H1 (cell line): ENCODE measurements at regions not wholly inside any gene's neighbourhood (a gene's known extent, or its start where the extent isn't known, plus 50 kb on each side); places are given as distances from the start of the nearest gene placed in this dataset.

Experiments
- CTCF ChIA-PET: fragments of 300-600 bp; sonication (Branson Sonifier 250); formaldehyde crosslinking; loops from one replicate; lab custom pipeline; 2021; ENCODE audit not compliant: partially characterized antibody; lab: Charles Lee
- POLR2A ChIA-PET: fragments of 300-600 bp; sonication (Branson Sonifier 250); formaldehyde crosslinking; loops from one replicate; lab custom pipeline; 2021; ENCODE audit warnings: inconsistent platforms; ENCODE audit not compliant: partially characterized antibody; lab: Charles Lee
- DNase-seq, 2 experiments: peaks; one replicate each; pipeline versions ENCODE4 v3.0.0 to v3.0.0-alpha.2; 2010 to 2022; ENCODE audit warnings: low spot score in 2 of 2, low read depth in 1 of 2, mixed read lengths in 1 of 2
- FAIRE-seq: peaks from 2 replicates; lab custom pipeline; 2011; peaks lifted over from hg19 to GRCh38; lab: Jason Lieb, UNC
- H2AFZ ChIP-seq: 2 replicates; pipeline ENCODE4 v1.8.1; 2012; ENCODE audit warnings: low read length, inconsistent platforms
- H2AK5ac ChIP-seq: 2 replicates; pipeline ENCODE4 v1.6.1; 2013; ENCODE audit warnings: low read depth, low read length
- H2BK120ac ChIP-seq: replicated peaks from 2 replicates; pipeline ENCODE3; 2013; ENCODE audit warnings: low read depth, low read length, inconsistent platforms
- H2BK12ac ChIP-seq: 2 replicates; pipeline ENCODE4 v1.6.1; 2013; ENCODE audit warnings: low read depth, low read length
- H2BK15ac ChIP-seq: 2 replicates; pipeline ENCODE4 v1.6.1; 2013; ENCODE audit warnings: low read length
- H2BK20ac ChIP-seq: 2 replicates; pipeline ENCODE4 v1.6.1; 2013; ENCODE audit warnings: low read length
- H2BK5ac ChIP-seq: 2 replicates; pipeline ENCODE4 v1.6.1; 2013; ENCODE audit warnings: low read depth, low read length
- H3K14ac ChIP-seq: 2 replicates; pipeline ENCODE4 v1.6.1; 2013; ENCODE audit warnings: inconsistent platforms; ENCODE audit not compliant: insufficient read length
- H3K18ac ChIP-seq: 2 replicates; pipeline ENCODE4 v1.6.1; 2013; ENCODE audit warnings: low read length; ENCODE audit errors: extremely low read depth
- H3K23ac ChIP-seq: 2 replicates; pipeline ENCODE4 v1.6.1; 2013; ENCODE audit warnings: inconsistent platforms; ENCODE audit not compliant: insufficient read length
- H3K23me2 ChIP-seq: 2 replicates; pipeline ENCODE4 v1.6.1; 2013; ENCODE audit warnings: low read depth, low read length
- H3K27ac ChIP-seq: 2 replicates; pipeline ENCODE4 v1.6.1; 2011; ENCODE audit warnings: low read depth, low read length, inconsistent platforms
- H3K27me3 ChIP-seq, 4 experiments: replicated peaks in 1 of 4; 1 replicate in 1 of 4; 2 replicates in 3 of 4; pipeline versions ENCODE4 v1.6.1 to v1.8.1; 2011 to 2013; ENCODE audit warnings: low read length in 3 of 4, mild to moderate bottlenecking in 3 of 4, inconsistent platforms in 2 of 4, mixed read lengths in 2 of 4, moderate library complexity in 1 of 4; ENCODE audit not compliant: control insufficient read depth in 3 of 4, insufficient read depth in 3 of 4; ENCODE audit errors: extremely low read depth in 1 of 4
- H3K36me3 ChIP-seq, 4 experiments: 2 replicates each; pipeline versions ENCODE4 v1.6.1 to v1.8.1; 2011 to 2013; ENCODE audit warnings: mild to moderate bottlenecking in 4 of 4, low read length in 3 of 4, moderate library complexity in 2 of 4, control low read depth in 1 of 4, inconsistent platforms in 1 of 4; ENCODE audit not compliant: insufficient read depth in 4 of 4, control insufficient read depth in 2 of 4
- H3K4ac ChIP-seq: replicated peaks from 2 replicates; pipeline ENCODE3; 2013; ENCODE audit warnings: low read length, low read depth, mixed read lengths, inconsistent platforms; ENCODE audit not compliant: insufficient read length
- H3K4me1 ChIP-seq, 4 experiments: replicated peaks in 1 of 4; 1 replicate in 1 of 4; 2 replicates in 3 of 4; pipeline versions ENCODE4 v1.6.1 to v1.8.1; 2011 to 2013; ENCODE audit warnings: low read length in 3 of 4, inconsistent platforms in 2 of 4, mixed read lengths in 1 of 4; ENCODE audit not compliant: insufficient read depth in 4 of 4, control insufficient read depth in 3 of 4
- H3K4me2 ChIP-seq, 2 experiments: 2 replicates each; pipeline versions ENCODE4 v1.6.1 to v1.8.1; 2011 to 2013; ENCODE audit warnings: low read depth in 2 of 2, low read length in 2 of 2, control low read depth in 1 of 2, inconsistent platforms in 1 of 2, mild to moderate bottlenecking in 1 of 2; ENCODE audit not compliant: insufficient read depth in 1 of 2
- H3K4me3 ChIP-seq, 4 experiments: fragments of 200-600, 300-600 bp in 1 of 4; sonication (generic), shearing (Covaris generic), sonication (Bioruptor Twin) in 1 of 4; 2 replicates each; pipeline versions ENCODE4 v1.5.1 to v1.8.1; 2011 to 2016; ENCODE audit warnings: low read length in 4 of 4, low read depth in 3 of 4, control low read depth in 2 of 4, inconsistent platforms in 2 of 4, mild to moderate bottlenecking in 2 of 4, mixed read lengths in 1 of 4, moderate library complexity in 1 of 4; ENCODE audit not compliant: insufficient read depth in 2 of 4; ENCODE audit errors: extremely low read depth in 1 of 4
- H3K56ac ChIP-seq: replicated peaks from 2 replicates; pipeline ENCODE3; 2013; ENCODE audit warnings: low read depth, mild to moderate bottlenecking, mixed read lengths, low read length, inconsistent platforms; ENCODE audit not compliant: insufficient read length
- H3K79me1 ChIP-seq: 2 replicates; pipeline ENCODE4 v1.6.1; 2013; ENCODE audit warnings: low read depth, low read length, control low read depth
- H3K79me2 ChIP-seq, 2 experiments: 2 replicates each; pipeline versions ENCODE4 v1.6.1 to v1.8.1; 2012 to 2013; ENCODE audit warnings: low read length in 2 of 2, mild to moderate bottlenecking in 2 of 2, inconsistent platforms in 1 of 2; ENCODE audit not compliant: insufficient read depth in 2 of 2, control insufficient read depth in 1 of 2
- H3K9ac ChIP-seq, 4 experiments: replicated peaks in 1 of 4; 1 replicate in 1 of 4; 2 replicates in 3 of 4; pipeline versions ENCODE4 v1.6.1 to v1.8.1; 2011 to 2013; ENCODE audit warnings: low read depth in 3 of 4, low read length in 3 of 4, control low read depth in 2 of 4, mild to moderate bottlenecking in 2 of 4, moderate library complexity in 2 of 4, inconsistent platforms in 1 of 4; ENCODE audit errors: extremely low read depth in 1 of 4
- H3K9me3 ChIP-seq, 2 experiments: 2 replicates each; pipeline versions ENCODE4 v1.6.1 to v1.8.1; 2012 to 2013; ENCODE audit warnings: mild to moderate bottlenecking in 2 of 2, moderate library complexity in 2 of 2, control low read depth in 1 of 2, inconsistent platforms in 1 of 2, low read depth in 1 of 2, low read length in 1 of 2, mixed read lengths in 1 of 2; ENCODE audit not compliant: insufficient read depth in 2 of 2
- H4K20me1 ChIP-seq, 2 experiments: replicated peaks in 1 of 2; 2 replicates each; pipeline versions ENCODE3 to v1.8.1; 2011 to 2013; ENCODE audit warnings: inconsistent platforms in 2 of 2, low read length in 2 of 2, mild to moderate bottlenecking in 1 of 2; ENCODE audit not compliant: insufficient read depth in 2 of 2, control insufficient read depth in 1 of 2
- H4K5ac ChIP-seq: 2 replicates; pipeline ENCODE4 v1.6.1; 2013; ENCODE audit warnings: low read length, low read depth, mixed read lengths, inconsistent platforms; ENCODE audit not compliant: insufficient read length
- H4K8ac ChIP-seq: 2 replicates; pipeline ENCODE4 v1.8.0; 2013; ENCODE audit warnings: mild to moderate bottlenecking, moderate library complexity, low read length, inconsistent platforms; ENCODE audit not compliant: insufficient read depth; ENCODE audit errors: extremely low read depth
- H4K91ac ChIP-seq: replicated peaks from 2 replicates; pipeline ENCODE3; 2013; ENCODE audit warnings: low read length, mixed read lengths, inconsistent platforms; ENCODE audit not compliant: insufficient read length
- BRCA1 ChIP-seq: IDR thresholded peaks from 2 replicates; pipeline ENCODE4 v1.6.1; 2012; ENCODE audit warnings: low read depth, low read length, improper control_type of control experiment
- CHD2 ChIP-seq: IDR thresholded peaks from 2 replicates; pipeline ENCODE4 v1.6.1; 2012; ENCODE audit warnings: low read length, improper control_type of control experiment
- CTBP2 ChIP-seq: IDR thresholded peaks from 2 replicates; pipeline ENCODE4 v1.7.0; 2011; ENCODE audit warnings: borderline replicate concordance, mild to moderate bottlenecking, moderate library complexity, mixed read lengths, low read length; ENCODE audit not compliant: insufficient read depth, insufficient read length
- EGR1 ChIP-seq: IDR thresholded peaks from 2 replicates; pipeline ENCODE4 v1.6.1; 2011; ENCODE audit warnings: low read depth, low read length, borderline replicate concordance
- JUN ChIP-seq: IDR thresholded peaks from 2 replicates; pipeline ENCODE4 v1.6.1; 2011; ENCODE audit warnings: low read depth, mild to moderate bottlenecking, improper control_type of control experiment, low read length
- RAD21 ChIP-seq, 2 experiments: IDR thresholded peaks in 1 of 2; conservative IDR thresholded peaks in 1 of 2; 2 replicates each; pipeline ENCODE4 v1.6.1; 2011; ENCODE audit warnings: low read depth in 2 of 2, low read length in 2 of 2, improper control_type of control experiment in 1 of 2, inconsistent platforms in 1 of 2, mild to moderate bottlenecking in 1 of 2, moderate library complexity in 1 of 2
- RFX5 ChIP-seq: IDR thresholded peaks from 2 replicates; pipeline ENCODE4 v1.6.1; 2011; ENCODE audit warnings: low read depth, low read length, improper control_type of control experiment, borderline replicate concordance
- RXRA ChIP-seq: IDR thresholded peaks from 2 replicates; pipeline ENCODE4 v1.6.1; 2011; ENCODE audit warnings: low read depth, mild to moderate bottlenecking, low read length, moderate library complexity; ENCODE audit not compliant: insufficient read depth
- SP1 ChIP-seq: IDR thresholded peaks from 2 replicates; pipeline ENCODE4 v1.6.1; 2011; ENCODE audit warnings: low read depth, low read length
- SUZ12 ChIP-seq: fragments of 200-600 bp; sonication (generic); IDR thresholded peaks from 2 replicates; pipeline ENCODE4 v1.6.1; 2012; ENCODE audit warnings: mild to moderate bottlenecking, inconsistent platforms, low read length, moderate library complexity, mixed read lengths
- TAF1 ChIP-seq: IDR thresholded peaks from 2 replicates; pipeline ENCODE4 v1.6.1; 2011; ENCODE audit warnings: mild to moderate bottlenecking, low read depth, low read length
- TCF12 ChIP-seq: IDR thresholded peaks from 2 replicates; pipeline ENCODE4 v1.6.1; 2011; ENCODE audit warnings: low read depth, mild to moderate bottlenecking, low read length
- WGBS, 2 experiments: shearing (Covaris generic) in 1 of 2; methylation state at CpG; one replicate each; pipeline versions ENCODE4 v1.1.6 to v1.1.7; 2013 to 2015; ENCODE audit warnings: low lambda C conversion rate in 2 of 2, mixed read lengths in 2 of 2, inconsistent platforms in 1 of 2, low coverage in 1 of 2, missing lambda C conversion rate in 1 of 2; ENCODE audit not compliant: insufficient replicate concordance in 2 of 2, insufficient coverage in 1 of 2, insufficient read length in 1 of 2; ENCODE audit errors: extremely low coverage in 1 of 2, missing lambda C conversion rate in 1 of 2; 5-methylcytosine and 5-hydroxymethylcytosine counted together
- TF ChIP-seq, protein P1 (sequence below): IDR thresholded peaks from 2 replicates; pipeline ENCODE4 v1.6.1; 2012; ENCODE audit warnings: low read length, inconsistent platforms

DNA sequence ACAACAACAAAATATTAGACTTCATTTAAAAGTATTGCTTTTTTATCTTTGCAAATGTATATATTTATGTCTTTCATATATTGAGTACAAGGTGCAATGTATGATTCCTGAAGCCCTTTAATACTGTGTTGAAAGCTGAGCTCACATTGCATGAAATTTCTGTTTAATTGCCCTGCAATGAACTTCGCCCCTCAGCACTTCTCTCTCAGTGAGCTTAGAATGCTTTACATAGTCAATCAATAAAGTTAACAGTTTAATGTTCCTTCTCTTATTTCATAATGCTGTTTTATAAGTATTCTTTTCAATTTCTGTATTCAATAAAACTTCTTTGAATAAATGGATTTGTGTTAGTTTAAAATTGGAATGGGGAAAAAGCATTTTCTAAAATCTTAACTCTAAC lies 607.1 kb downstream of the SOX5 start:
- Histone ChIP-seq H4K8ac (no peak overlapping the region), H4K5ac (no peak overlapping the region), H3K18ac (no peak overlapping the region), H3K9me3 (no peaks in the 10 kb centered on the region), H2BK20ac (no peak overlapping the region), H3K79me1 (no peaks in the 10 kb centered on the region), H3K14ac (no peak overlapping the region), H4K91ac (no peak overlapping the region), H2AFZ (no peak overlapping the region), H2BK120ac (no peak overlapping the region), H3K4me3 (no peak overlapping the region), H3K27ac (no peak overlapping the region), H3K23ac (no peak overlapping the region), H4K20me1 (no peaks in the 10 kb centered on the region), H2AK5ac (no peak overlapping the region), H3K79me2 (no peaks in the 10 kb centered on the region), H3K4me2 (no peak overlapping the region), H3K36me3 (no peaks in the 10 kb centered on the region), H3K4me1 (no peaks in the 10 kb centered on the region), H3K4ac (no peak overlapping the region), H3K9ac (no peak overlapping the region), H3K56ac (no peak overlapping the region), H3K27me3 (no peaks in the 10 kb centered on the region), H2BK15ac (no peak overlapping the region), H3K23me2 (no peaks in the 10 kb centered on the region), H2BK12ac (no peak overlapping the region), H2BK5ac (no peak overlapping the region)
- ChIA-PET POLR2A (interaction anchor here (0.6 kb wide), 1 partner anchor 158 kb away, joined by 3 read pairs; no protein-coding TSS in a partner anchor), CTCF (interaction anchor here (0.6 to 1.4 kb wide), 2 partner anchors 12 to 16 kb away, joined by 3 read pairs; no protein-coding TSS in a partner anchor)
- WGBS, 2 experiments, result 100% methylated on average over 1 of the region's 1 CpG; no CpG with 5 or more reads in 1 of the 2 experiments
- TF ChIP-seq BRCA1 (no peak), SP1 (no peak), CTBP2 (no peak), CHD2 (no peak), RFX5 (no peak), RAD21 (IDR thresholded peaks at IDR 0.05 in 1 of 2, conservative IDR thresholded peaks at IDR 0.05 in 1 of 2; ENCODE audit: low read depth in 2 of 2, low read length in 2 of 2) (no peak), TCF12 (no peak), JUN (no peak), TAF1 (no peak), EGR1 (no peak), RXRA (no peak), SUZ12 (no peak)
- TF ChIP-seq, protein P1, sequence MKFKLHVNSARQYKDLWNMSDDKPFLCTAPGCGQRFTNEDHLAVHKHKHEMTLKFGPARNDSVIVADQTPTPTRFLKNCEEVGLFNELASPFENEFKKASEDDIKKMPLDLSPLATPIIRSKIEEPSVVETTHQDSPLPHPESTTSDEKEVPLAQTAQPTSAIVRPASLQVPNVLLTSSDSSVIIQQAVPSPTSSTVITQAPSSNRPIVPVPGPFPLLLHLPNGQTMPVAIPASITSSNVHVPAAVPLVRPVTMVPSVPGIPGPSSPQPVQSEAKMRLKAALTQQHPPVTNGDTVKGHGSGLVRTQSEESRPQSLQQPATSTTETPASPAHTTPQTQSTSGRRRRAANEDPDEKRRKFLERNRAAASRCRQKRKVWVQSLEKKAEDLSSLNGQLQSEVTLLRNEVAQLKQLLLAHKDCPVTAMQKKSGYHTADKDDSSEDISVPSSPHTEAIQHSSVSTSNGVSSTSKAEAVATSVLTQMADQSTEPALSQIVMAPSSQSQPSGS, result no peak
- no peak for FAIRE-seq
- DNase-seq, result no peak
